Gastroesophageal sphincter (tissue), 4 donors: ENCODE measurements at regions not wholly inside any gene's neighbourhood (a gene's known extent, or its start where the extent isn't known, plus 50 kb on each side); places are given as distances from the start of the nearest gene placed in this dataset.

Source experiments
- ATAC-seq: fragments of 150-250 bp; one replicate; pipeline ENCODE4 v1.9.1; 2016; ENCODE audit warnings: mild to moderate bottlenecking, moderate library complexity
- H3K27ac ChIP-seq, 4 donors: fragments of 200-600 bp; sonication (generic) in 3 of 4; 1 replicate in 3 of 4; 2 replicates in 1 of 4; pipeline ENCODE4 v1.5.1; 2016 to 2019
- H3K27me3 ChIP-seq: fragments of 200-600 bp; sonication (generic); one replicate; pipeline ENCODE4 v1.5.1; 2019
- H3K36me3 ChIP-seq, 2 donors: fragments of 200-600 bp; sonication (generic); one replicate each; pipeline ENCODE4 v1.5.1; 2019; ENCODE audit warnings: control low read depth in 1 of 2
- H3K4me1 ChIP-seq, 3 donors: fragments of 200-600 bp; sonication (generic); 1 replicate in 2 of 3; 2 replicates in 1 of 3; pipeline ENCODE4 v1.5.1; 2016 to 2019; ENCODE audit warnings: control low read depth in 2 of 3
- H3K4me3 ChIP-seq, 2 donors: fragments of 200-600 bp; sonication (generic); one replicate each; pipeline ENCODE4 v1.5.1; 2019; ENCODE audit warnings: mild to moderate bottlenecking in 1 of 2, moderate library complexity in 1 of 2
- H3K9me3 ChIP-seq, 3 donors: fragments of 200-600 bp; sonication (generic); one replicate each; pipeline ENCODE4 v1.5.1; 2017 to 2019; ENCODE audit warnings: control low read depth in 2 of 3
- EP300 ChIP-seq: sonication (generic); formaldehyde crosslinking; IDR thresholded peaks from one replicate; pipeline ENCODE4 v1.6.1; 2017; ENCODE audit warnings: antibody characterized with exemption, mild to moderate bottlenecking
- POLR2A ChIP-seq, 2 donors: fragments of 450-650 bp; IDR thresholded peaks; one replicate each; pipeline ENCODE4 v1.6.1; 2017; ENCODE audit warnings: antibody characterized with exemption in 2 of 2, mild to moderate bottlenecking in 2 of 2, moderate library complexity in 1 of 2
- POLR2AphosphoS5 ChIP-seq: sonication (generic); formaldehyde crosslinking; IDR thresholded peaks from one replicate; pipeline ENCODE4 v1.6.1; 2017; ENCODE audit warnings: antibody characterized with exemption
- WGBS, 2 donors: methylation state at CpG; one replicate each; pipeline ENCODE4 v1.1.5; 2018; ENCODE audit warnings: low coverage in 1 of 2; 5-methylcytosine and 5-hydroxymethylcytosine counted together
- TF ChIP-seq, protein P1 (sequence below), 4 experiments: fragments of 200-600 bp in 2 of 4; fragments of 450-650 bp in 2 of 4; sonication (generic) in 1 of 4; IDR thresholded peaks; one replicate each; pipeline ENCODE4 v1.5.1; 2017 to 2019; ENCODE audit warnings: antibody characterized with exemption in 4 of 4, mild to moderate bottlenecking in 2 of 4, moderate library complexity in 2 of 4

- Histone ChIP-seq H3K4me1 (no peaks in the 10 kb centered on the region), H3K4me3 (no peak overlapping the region), H3K9me3 (no peaks in the 10 kb centered on the region), H3K27me3 (no peaks in the 10 kb centered on the region), H3K27ac (no peak overlapping the region), H3K36me3 (no peaks in the 10 kb centered on the region)
- TF ChIP-seq POLR2A (IDR thresholded peaks at IDR 0.05) (no peak), POLR2AphosphoS5 (no peak), EP300 (no peak)
- TF ChIP-seq, protein P1, sequence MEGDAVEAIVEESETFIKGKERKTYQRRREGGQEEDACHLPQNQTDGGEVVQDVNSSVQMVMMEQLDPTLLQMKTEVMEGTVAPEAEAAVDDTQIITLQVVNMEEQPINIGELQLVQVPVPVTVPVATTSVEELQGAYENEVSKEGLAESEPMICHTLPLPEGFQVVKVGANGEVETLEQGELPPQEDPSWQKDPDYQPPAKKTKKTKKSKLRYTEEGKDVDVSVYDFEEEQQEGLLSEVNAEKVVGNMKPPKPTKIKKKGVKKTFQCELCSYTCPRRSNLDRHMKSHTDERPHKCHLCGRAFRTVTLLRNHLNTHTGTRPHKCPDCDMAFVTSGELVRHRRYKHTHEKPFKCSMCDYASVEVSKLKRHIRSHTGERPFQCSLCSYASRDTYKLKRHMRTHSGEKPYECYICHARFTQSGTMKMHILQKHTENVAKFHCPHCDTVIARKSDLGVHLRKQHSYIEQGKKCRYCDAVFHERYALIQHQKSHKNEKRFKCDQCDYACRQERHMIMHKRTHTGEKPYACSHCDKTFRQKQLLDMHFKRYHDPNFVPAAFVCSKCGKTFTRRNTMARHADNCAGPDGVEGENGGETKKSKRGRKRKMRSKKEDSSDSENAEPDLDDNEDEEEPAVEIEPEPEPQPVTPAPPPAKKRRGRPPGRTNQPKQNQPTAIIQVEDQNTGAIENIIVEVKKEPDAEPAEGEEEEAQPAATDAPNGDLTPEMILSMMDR (IDR thresholded peaks at IDR 0.05) = no peak
- 89% methylated on average over 3 of the region's 3 CpGs; no CpG with 5 or more reads in 1 of the 2 donors for WGBS, 2 donors
- ATAC-seq = no peak
Measured at GRCh38 chr3:124609402-124609801, 120.8 kb upstream of the UMPS start.

DNA sequence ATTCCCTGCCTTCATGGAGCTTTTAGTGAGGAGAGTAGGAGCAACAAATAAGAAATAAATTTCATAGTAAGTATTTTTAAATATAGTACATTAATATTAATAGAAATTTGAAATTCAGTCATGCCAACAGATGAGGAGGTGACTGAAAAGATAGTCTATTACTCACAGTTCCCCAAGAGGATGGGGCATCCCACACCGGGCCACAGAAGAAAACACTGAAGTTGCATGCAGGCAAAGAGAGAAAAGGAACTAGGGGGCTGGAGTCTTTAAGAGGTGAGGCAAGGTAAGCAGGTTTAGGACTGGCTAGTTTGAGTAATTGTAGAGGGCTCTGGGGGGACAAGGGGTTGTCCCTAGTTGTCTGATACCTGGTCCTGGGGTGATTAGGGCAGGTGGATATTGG lies 120.1 kb upstream of the UMPS start:
- WGBS, 2 donors = 94 to 100% methylated on average over 1 of the region's 1 CpG
- TF ChIP-seq, protein P1 (IDR thresholded peaks at IDR 0.05) = no peak
- ATAC-seq = no peak
- Histone ChIP-seq H3K4me3 (no peak overlapping the region), H3K27me3 (no peaks in the 10 kb centered on the region), H3K9me3 (no peaks in the 10 kb centered on the region), H3K4me1 (no peaks in the 10 kb centered on the region), H3K36me3 (no peaks in the 10 kb centered on the region), H3K27ac (no peak overlapping the region)

DNA sequence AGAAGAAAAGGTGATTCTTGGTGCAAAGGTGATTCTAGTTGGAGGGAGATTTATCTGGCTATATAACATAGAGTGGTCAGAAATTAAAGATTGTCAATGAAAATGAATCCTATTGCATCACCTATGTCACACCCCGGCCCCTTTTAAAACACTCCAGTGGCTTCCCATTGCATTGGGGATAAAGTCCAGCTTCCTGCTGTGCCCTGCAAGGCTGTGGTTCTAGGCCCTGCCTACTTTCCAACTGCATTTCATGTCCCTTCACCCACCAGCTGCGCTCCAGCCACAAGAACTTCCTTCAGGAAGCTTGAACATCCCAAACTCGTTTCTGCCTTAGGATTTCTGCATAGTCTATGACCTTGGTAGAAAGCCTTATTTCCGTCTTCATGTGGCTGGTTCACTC lies 118.7 kb upstream of the UMPS start:
- Histone ChIP-seq H3K36me3 (no peaks in the 10 kb centered on the region), H3K27ac (no peak overlapping the region), H3K4me1 (no peaks in the 10 kb centered on the region), H3K27me3 (no peaks in the 10 kb centered on the region), H3K9me3 (no peaks in the 10 kb centered on the region), H3K4me3 (no peak overlapping the region)
- WGBS, 2 donors = 87 to 92% methylated on average over 4 of the region's 4 CpGs
- no peak for ATAC-seq
- no peak for TF ChIP-seq EP300
- no peak for TF ChIP-seq POLR2A (IDR thresholded peaks at IDR 0.05)
- TF ChIP-seq, protein P1 (IDR thresholded peaks at IDR 0.05) = no peak
- TF ChIP-seq POLR2AphosphoS5 = no peak

GRCh38 chr3:124615896-124616543 lies 114.2 kb upstream of the UMPS start:
- WGBS, 2 donors = 30 to 39% methylated on average over 1 of the region's 1 CpG
- TF ChIP-seq, protein P1 (IDR thresholded peaks at IDR 0.05) = no peak
- TF ChIP-seq EP300 = no peak
- TF ChIP-seq POLR2AphosphoS5 = no peak
- TF ChIP-seq POLR2A (IDR thresholded peaks at IDR 0.05) = no peak
- no peak for ATAC-seq

DNA sequence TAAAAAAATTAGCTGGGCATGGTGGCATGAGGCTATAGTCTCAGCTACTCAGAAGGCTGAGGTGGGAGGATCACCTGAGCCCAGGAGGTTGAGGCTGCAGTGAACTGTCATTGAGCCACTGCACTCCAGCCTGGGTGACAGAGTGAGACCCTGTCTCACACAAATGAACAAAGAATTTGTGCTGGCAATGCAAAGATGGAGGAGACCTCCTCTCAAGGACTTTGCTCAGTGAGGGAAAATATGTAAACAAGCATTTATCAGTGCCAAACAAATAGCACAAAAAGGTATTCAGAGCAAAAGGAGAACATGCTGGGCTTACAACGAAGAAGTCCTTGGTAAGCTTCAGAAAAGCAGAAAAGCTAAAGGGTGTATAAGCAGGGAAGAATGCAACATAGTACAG lies 113.1 kb upstream of the UMPS start:
- H3K4me1 ChIP-seq = no peaks in the 10 kb centered on the region
- 52% methylated on average over 1 of the region's 1 CpG; no CpG with 5 or more reads in 1 of the 2 donors for WGBS, 2 donors
- H3K27me3 ChIP-seq = no peaks in the 10 kb centered on the region
- no peaks in the 10 kb centered on the region for H3K9me3 ChIP-seq
- TF ChIP-seq EP300 (no peak), POLR2A (IDR thresholded peaks at IDR 0.05) (no peak), POLR2AphosphoS5 (no peak)
- TF ChIP-seq, protein P1 (IDR thresholded peaks at IDR 0.05) = no peak
- no peak for ATAC-seq
- H3K36me3 ChIP-seq = no peaks in the 10 kb centered on the region
- H3K4me3 ChIP-seq = no peak overlapping the region
- no peak overlapping the region for H3K27ac ChIP-seq

More at GRCh38 chr3:124615896-124616543, 114.2 kb upstream of the UMPS start:
- H3K27me3 ChIP-seq = no peaks in the 10 kb centered on the region
- H3K36me3 ChIP-seq = no peaks in the 10 kb centered on the region
- H3K27ac ChIP-seq = no peak overlapping the region
- H3K9me3 ChIP-seq = no peaks in the 10 kb centered on the region
- H3K4me3 ChIP-seq = no peak overlapping the region
- no peaks in the 10 kb centered on the region for H3K4me1 ChIP-seq
